GM10248 (cell line): ENCODE measurements at regions not wholly inside any gene's neighbourhood (a gene's known extent, or its start where the extent isn't known, plus 50 kb on each side); places are given as distances from the start of the nearest gene placed in this dataset.

ENCODE experiments used
- CTCF ChIA-PET: fragments of 300-600 bp; sonication (Branson Sonifier 250); formaldehyde crosslinking; extraction: SDS; loops from one replicate; lab custom pipeline; 2021; ENCODE audit warnings: antibody characterized with exemption; lab: Yijun Ruan, JAX
- POLR2A ChIA-PET: fragments of 350-650 bp; sonication (Branson Sonifier 250); formaldehyde crosslinking; extraction: SDS; loops from one replicate; lab custom pipeline; 2020; ENCODE audit warnings: antibody characterized with exemption; lab: Yijun Ruan, JAX
- DNase-seq: peaks from one replicate; pipeline ENCODE4 v3.0.0; 2012; ENCODE audit errors: extremely low spot score
- TF ChIP-seq, protein P1 (sequence below): IDR thresholded peaks from 2 replicates; pipeline ENCODE4 v1.5.1; 2012; ENCODE audit warnings: mild to moderate bottlenecking, low read depth; ENCODE audit errors: extremely low read depth, missing control alignments, control extremely low read depth

DNA sequence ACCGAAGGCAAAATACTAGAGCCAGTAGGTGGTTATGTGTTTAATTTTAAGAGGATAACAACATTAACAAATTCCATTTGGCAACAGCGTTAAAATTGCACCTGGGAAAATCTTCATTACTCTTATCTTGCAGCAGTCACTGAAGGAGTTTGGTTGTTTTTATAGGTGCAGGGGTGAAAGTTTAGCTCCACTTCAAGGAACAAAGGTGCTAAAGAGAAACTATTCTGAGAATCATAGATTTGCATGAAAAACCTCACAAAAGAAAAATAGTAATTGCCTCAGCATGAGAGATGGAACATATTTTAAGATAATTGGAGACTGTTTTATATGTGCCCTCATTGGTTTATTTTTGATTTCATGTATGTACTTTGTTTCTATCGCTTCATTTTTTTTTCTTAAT lies 444.4 kb downstream of the UTRN start:
- CTCF ChIA-PET = interaction anchor here (0.8 to 1.6 kb wide), 2 partner anchors 9 to 21 kb away, joined by 3 read pairs; no protein-coding TSS in a partner anchor
- POLR2A ChIA-PET = no interaction called here
- no peak for DNase-seq
- TF ChIP-seq, protein P1, sequence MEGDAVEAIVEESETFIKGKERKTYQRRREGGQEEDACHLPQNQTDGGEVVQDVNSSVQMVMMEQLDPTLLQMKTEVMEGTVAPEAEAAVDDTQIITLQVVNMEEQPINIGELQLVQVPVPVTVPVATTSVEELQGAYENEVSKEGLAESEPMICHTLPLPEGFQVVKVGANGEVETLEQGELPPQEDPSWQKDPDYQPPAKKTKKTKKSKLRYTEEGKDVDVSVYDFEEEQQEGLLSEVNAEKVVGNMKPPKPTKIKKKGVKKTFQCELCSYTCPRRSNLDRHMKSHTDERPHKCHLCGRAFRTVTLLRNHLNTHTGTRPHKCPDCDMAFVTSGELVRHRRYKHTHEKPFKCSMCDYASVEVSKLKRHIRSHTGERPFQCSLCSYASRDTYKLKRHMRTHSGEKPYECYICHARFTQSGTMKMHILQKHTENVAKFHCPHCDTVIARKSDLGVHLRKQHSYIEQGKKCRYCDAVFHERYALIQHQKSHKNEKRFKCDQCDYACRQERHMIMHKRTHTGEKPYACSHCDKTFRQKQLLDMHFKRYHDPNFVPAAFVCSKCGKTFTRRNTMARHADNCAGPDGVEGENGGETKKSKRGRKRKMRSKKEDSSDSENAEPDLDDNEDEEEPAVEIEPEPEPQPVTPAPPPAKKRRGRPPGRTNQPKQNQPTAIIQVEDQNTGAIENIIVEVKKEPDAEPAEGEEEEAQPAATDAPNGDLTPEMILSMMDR = no peak

DNA sequence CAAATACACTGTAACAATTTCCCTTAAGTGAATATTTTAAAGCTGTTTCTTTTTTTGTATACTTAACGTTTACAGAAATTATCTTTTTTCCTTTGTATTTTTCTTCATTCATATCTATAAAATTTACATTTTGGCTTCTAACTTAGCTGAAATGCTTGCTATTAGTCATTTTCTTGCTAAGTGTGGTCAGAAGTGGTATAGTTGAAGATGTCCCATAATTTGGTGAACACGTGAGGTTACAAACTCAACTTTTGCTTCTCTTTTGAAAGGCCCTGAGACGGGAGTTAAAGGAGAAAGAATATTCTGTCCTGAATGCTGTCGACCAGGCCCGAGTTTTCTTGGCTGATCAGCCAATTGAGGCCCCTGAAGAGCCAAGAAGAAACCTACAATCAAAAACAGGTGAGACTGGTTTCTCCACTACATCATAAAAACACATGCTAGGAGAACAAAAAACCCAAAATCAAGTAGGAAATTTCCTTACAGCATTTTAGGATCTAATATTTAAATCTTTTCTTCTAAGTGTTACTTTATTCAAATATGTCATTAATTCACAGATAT lies 445.0 kb downstream of the UTRN start:
- POLR2A ChIA-PET = no interaction called here

DNA sequence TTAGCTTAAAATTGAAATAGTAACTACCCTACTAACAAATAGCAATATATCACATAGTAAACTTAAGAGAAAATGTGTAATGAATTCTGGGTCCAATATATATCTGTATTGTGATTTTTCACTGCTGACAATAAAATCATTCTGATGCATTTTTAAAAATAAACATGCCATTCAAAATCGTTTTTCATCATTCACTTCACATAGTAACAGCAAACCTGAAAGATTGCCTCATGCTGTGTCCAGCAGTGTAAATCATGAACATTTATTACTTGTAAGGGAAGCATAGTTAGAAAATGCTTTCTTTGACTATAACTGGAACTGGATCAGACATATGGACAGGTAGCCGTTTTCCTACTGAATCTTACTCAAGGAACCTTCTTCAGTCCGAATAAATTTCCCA lies 446.1 kb downstream of the UTRN start:
- TF ChIP-seq, protein P1 = no peak
- no peak for DNase-seq
- POLR2A ChIA-PET = no interaction called here
- CTCF ChIA-PET = no interaction called here

More for the DNA sequence above, 445.0 kb downstream of the UTRN start:
- DNase-seq = no peak
- TF ChIP-seq, protein P1 = no peak
- CTCF ChIA-PET = interaction anchor here (0.8 to 1.6 kb wide), 2 partner anchors 8 to 22 kb away, joined by 3 read pairs; no protein-coding TSS in a partner anchor

DNA sequence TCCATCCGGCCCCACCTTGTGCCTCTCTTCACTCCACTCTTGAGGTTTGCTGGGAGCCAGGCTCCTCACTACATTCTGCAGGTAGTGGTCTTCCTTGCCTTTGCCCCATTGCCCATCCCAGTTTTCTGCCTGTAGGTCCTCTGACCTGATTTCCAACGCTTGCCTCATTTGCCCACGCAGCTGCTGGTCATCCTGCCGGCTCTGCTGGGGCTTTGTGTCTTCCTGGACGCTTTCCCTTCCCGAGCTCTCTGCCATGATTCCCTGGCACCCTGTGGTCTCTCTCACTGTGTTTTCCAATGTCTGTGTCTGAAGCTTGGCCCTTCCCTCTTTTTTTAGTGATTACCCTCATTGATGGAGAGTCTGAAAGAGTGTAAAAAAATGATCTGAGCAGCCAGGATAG lies 451.6 kb downstream of the UTRN start:
- ChIA-PET POLR2A (no interaction called here), CTCF (interaction anchor here (1.7 kb wide), 1 partner anchor 25 kb away, joined by 3 read pairs; no protein-coding TSS in a partner anchor)
- TF ChIP-seq, protein P1 = no peak
- DNase-seq = no peak

DNA sequence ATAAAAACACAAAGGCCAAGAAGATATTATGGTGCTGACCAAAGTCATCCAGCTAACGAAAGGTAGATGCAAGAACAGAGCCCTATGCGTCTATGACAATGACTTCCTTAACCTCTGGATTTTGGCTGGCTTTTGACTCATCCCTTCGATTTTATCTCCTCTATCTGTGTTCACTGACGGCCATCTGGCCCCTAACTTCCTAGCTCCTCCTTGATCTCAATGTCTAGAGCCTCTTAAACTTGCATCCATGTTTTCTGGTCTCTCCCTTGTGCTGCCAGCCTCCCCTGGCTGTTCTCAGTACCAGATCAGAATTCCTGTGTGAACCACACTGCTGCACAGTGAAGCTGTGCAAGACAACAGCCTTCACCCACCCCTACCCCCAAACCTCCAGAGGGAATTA lies 452.9 kb downstream of the UTRN start:
- ChIA-PET CTCF (interaction anchor here (0.8 to 1.7 kb wide), 3 partner anchors 8 to 27 kb away, joined by 3 read pairs; no protein-coding TSS in a partner anchor), POLR2A (no interaction called here)
- TF ChIP-seq, protein P1 = no peak
- DNase-seq = no peak

DNA sequence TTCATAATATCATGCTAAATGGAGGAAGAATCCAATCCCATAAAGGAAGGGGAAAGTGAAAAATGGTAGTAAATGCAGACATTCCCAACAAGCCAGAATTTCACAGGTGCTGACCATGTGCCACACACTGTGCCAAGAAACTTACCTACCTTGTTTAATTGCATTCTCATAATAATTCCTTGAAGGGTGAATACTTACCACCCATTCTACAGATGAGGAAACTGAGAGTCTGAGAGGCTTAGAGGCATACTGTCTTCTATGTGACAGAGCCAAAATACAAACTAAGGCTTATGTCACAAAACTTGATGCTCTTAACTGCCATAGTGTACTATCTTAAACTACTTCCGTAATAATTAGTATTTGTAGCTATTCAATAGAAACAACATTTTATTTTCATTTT lies 454.7 kb downstream of the UTRN start:
- no peak for DNase-seq
- ChIA-PET CTCF (no interaction called here), POLR2A (no interaction called here)
- TF ChIP-seq, protein P1 = no peak
